ENCODE measurements at regions not wholly inside any gene's neighbourhood (a gene's known extent, or its start where the extent isn't known, plus 50 kb on each side); places are given as distances from the start of the nearest gene placed in this dataset.

DNA sequence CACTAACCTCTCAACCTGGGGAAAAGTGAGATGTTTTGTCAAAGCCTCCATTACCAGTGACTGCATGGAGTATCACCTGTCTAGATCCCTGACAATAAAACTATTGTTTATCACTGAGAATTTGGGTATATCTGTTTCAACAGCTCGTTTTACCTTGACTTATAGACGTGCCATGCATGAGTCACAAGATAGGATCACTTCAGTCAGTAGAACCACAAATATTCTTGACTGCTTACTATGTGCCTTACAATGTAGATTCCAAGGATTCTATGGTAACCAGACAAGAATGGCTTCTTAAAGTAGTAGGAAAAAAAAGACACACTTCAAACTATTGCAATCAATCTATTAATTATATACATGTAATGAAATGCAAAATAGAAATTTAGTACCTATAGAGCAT, 55.7 kb upstream of the GRM7 start:
- DNase-seq (ENCODE audit: low read depth in 3 of 3, low spot score in 1 of 3): no peak

DNA sequence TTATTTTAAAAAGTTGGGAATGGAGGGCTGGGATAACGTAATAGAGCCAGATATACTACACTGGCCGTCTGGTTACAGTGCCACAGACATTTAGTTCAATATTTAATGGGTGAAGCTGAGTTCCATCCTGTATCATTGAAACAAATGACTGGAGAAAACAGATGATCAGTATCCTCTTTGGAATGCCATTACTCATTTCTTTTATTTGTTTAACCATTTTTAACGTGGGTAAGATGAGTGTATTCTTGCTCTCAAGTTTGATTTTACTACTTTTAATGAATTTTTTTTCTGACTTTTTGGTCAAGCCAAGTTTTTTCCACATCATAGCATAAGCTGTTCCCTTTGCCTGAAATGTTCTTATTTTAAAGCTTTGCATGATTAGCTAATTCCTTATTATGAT, 53.9 kb upstream of the GRM7 start:
- no peak for DNase-seq (ENCODE audit: low read depth in 3 of 3, low spot score in 1 of 3)

DNA sequence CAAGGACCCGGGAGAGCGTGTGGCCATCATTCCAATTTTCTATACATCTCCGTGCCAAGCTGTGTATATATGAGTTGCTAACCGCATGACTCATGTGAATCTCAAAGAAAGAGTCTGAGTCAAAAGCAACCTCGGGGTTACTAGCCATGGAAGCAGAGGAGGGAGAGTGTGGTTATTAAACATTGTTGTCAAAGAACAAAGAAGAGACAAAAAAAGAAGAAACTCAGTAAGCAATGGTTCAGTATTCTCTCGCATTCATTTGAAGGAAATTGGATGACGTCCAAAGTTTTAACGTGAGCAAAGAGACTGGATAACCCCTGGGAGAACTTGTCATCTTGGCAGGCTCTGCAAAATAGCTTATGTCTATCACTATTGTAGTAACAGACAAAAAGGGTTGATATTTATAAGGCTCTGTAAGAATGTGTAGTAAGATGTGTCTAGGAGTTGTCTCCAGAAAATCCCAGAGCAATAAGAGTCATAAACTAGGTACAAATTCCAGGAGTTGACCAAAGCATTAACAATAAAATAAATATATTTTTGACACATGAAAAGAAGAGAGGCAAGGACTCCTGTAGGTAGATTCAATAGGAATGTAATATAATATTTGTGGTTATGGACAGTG, 52.8 kb upstream of the GRM7 start:
- no peak for DNase-seq (ENCODE audit: low read depth in 3 of 3, low spot score in 1 of 3)

DNA sequence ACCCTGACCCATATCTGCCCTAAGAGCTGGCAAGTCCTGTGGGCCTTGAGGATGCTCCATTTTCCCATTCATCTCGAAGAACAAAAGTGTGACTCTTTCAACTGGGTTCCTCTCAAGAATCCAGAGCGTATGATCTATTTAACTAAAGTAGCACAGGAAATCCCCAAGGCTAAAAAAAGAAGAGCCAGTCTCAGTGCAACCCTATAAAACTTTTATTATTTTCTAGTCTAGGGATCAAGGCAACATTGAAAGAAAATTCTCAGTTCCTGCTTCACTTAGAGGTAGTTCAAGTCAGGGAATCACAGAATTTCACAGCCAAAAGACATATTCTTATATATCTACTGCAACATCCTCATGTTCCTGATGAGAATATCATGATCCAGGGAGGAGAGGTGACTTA, 51.6 kb upstream of the GRM7 start:
- no peak for DNase-seq (ENCODE audit: low read depth in 3 of 3, low spot score in 1 of 3)
